HG03097 (cell line): ENCODE measurements at regions not wholly inside any gene's neighbourhood (a gene's known extent, or its start where the extent isn't known, plus 50 kb on each side); places are given as distances from the start of the nearest gene placed in this dataset.

Experiments used
- ATAC-seq: cut with Tn5 transposase; IDR thresholded peaks from one replicate; pipeline ENCODE4 v1.9.1; 2021; ENCODE audit not compliant: unreplicated experiment, low FRiP score

DNA sequence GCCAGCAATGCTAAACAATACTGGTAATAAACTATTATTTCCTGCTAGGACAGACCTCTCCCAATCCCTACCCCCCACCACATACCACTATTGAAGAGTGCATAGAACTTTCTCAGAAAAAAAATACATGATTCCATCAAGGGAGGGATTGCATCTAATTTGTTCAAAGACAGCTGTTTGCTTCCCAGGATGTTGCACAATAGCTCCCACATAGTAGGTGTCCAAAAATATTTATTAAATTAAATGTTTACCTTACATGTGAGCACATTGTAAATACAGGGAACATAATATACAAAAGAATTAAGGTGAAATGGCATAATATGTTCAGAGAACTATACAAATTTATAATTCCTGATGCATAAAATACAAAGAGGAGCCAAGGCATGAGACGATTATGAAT is 1111.8 kb upstream of the LCORL start:
- ATAC-seq: no peak

DNA sequence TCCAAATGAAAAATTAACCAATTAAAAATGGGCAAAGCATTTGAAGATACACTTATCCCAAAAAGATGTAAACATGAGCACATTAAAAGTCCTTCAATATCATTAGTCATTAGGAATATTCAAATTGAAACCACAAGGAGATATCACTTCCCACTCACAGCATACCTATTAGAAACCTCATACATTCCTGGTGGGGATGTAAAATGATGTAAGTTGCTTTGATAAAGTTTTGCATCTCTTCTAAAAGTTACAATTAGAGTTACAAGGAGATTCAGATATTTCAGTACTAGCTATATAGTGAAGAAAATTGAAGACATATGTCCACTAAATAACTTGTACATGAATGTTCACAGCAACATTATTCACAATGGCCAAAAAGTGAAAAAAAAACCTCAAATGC is 1109.3 kb upstream of the LCORL start:
- no peak for ATAC-seq

GRCh38 chr4:19128176-19128575 is 1106.6 kb upstream of the LCORL start:
- no peak for ATAC-seq

GRCh38 chr4:19126903-19127302 is 1105.3 kb upstream of the LCORL start:
- ATAC-seq: no peak

GRCh38 chr4:19123681-19124080 is 1102.1 kb upstream of the LCORL start:
- no peak for ATAC-seq

DNA sequence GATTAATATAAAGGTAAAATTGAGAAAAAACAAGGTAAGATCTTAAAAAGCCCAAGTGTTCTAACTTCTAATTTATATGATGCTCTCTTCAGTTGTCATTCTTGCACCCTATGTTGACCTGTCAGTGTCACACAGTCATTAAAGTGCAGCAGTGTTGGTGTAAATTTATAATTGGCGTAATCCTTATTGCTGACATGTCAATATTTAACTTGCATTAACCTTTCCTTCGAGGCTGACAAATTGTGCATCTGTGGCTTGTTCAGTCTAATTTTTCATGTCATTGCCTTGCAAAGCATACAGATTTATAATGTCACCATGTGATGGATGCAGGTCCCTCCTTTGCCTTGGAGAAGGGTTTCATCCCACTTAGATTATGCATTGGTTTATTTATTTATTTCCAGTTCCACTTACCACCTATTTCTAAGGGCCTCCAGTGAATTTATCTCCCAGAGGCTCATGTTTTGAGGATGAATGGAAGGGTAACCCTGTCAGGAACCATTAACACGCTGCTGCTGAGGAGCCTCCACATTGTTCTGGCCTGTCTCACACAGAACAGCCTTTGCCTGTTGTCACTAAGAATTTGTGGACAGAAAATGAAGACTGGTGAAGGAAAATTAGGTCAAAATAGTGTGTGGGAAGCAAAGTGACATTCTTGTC is 1098.5 kb upstream of the LCORL start:
- ATAC-seq: no peak

GRCh38 chr4:19117022-19117421 is 1095.5 kb upstream of the LCORL start:
- no peak for ATAC-seq

- no peak for ATAC-seq
Observed at GRCh38 chr4:19104176-19104575, 1082.6 kb upstream of the LCORL start.

DNA sequence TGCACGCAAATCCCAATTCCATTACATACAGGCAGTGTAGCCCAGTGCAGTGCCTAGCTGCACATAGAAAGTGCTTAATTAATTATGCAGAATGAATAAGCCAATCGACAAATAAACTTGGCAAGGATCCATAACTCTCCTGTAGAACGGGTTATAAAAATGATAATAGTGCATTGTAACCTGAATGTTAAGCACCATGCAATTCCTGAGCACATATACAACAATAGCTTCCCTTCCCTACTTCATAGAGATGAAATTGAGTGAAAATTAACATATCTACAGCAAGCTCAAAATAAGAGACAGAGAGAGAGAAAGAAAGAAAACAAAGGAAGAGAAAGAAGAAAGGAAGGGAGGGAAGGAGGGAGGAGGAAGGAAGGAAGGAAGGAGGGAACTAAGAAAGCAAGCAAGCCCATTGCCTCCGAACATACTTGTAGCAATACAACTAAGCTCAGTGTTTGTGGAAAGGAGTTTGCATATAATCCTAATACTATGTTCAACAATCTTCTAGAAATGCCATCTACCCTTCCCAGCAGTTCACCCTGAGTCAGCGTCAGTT is 1074.0 kb upstream of the LCORL start:
- no peak for ATAC-seq

DNA sequence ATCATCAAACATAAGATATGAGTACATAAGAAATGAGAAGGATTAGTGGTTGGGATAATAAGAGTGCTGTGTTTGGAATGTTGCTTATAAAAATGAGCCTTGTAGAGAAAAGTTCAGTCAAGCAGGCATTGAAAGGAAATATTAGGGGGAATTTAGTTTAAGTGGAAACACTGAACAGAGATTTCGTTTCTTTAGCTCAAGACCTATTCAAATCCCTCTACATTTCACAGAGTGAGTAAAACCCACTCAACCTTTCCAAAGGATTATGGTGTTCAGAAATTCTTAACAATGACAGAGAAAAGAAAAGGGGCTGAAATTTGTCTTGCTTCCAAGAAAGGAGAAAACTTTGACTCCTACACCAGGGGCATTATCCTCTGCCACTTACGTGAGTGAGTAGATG is 1072.4 kb upstream of the LCORL start:
- ATAC-seq: no peak

GRCh38 chr4:19092797-19093196 is 1071.2 kb upstream of the LCORL start:
- no peak for ATAC-seq

- ATAC-seq: no peak
Observed at GRCh38 chr4:19074036-19074435, 1052.5 kb upstream of the LCORL start.

GRCh38 chr4:19063662-19064061 is 1042.1 kb upstream of the LCORL start:
- no peak for ATAC-seq

GRCh38 chr4:19054916-19055315 is 1033.4 kb upstream of the LCORL start:
- no peak for ATAC-seq

DNA sequence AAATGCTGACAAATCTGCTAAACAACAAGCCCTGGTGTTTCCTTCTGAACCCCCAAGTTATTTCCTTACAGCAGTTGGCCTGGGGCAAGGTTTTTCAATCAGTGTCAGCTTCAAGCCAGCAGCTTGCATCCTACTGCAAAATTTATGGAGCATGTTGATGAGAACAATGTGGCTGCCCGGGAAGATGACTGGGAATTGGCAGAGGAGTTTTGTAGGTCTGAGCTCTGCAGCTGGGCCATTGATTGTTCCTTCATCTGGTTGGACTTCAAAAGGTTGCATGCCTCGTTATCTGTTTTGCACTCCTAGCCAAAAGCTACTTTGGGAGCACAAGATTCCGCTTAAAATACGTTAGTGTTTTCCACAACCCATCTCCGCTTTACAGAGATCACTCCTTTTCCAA is 1030.3 kb upstream of the LCORL start:
- ATAC-seq: no peak

DNA sequence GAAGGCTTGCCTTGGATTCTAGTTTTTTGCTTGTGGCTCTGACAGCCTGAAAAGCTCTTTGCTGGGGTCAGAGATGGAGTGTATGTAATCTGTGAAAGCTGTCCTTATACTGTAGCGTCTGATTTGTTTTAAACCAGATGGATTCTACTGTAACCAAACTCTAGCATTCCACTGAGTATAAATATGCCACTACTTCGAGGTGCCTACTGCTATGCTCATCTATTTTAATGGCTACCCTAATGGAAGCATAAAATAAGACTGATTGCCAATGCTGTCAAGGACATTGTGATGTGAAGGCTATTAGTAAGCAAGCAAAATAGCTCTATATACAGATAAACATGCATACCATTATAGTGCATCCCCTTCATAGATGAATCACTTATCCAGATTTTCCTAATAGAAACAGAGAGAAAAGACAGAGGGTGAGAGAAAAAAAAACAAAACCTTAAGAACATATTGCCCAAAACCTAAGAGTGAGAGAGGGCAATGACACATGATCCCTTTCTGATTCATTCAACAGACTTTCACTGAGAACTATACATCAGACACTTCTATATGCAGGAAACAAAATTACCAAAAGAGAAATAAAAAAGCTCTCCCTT is 1025.8 kb upstream of the LCORL start:
- ATAC-seq: no peak

- no peak for ATAC-seq
Observed at GRCh38 chr4:19039816-19040215, 1018.3 kb upstream of the LCORL start.

DNA sequence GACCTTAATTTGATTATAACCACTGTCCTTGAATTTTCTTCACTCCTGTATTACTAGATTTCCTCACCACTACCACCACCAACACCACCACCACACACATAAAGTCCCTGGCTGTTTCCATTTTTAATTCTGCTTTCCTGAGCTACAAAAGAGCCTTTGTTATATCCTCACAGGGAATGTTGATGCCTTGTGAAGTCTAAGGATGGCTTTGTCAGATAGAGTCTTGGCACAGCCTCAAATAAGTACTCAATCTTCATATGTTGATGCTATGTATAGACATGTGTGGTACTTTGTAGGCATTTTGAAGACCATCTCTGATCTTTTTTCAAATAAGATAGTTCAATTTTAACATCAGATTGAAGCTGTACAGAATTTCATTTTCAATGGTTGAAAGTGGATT is 1016.7 kb upstream of the LCORL start:
- ATAC-seq: no peak

GRCh38 chr4:19033816-19034733 is 1012.5 kb upstream of the LCORL start:
- no peak for ATAC-seq

- ATAC-seq: no peak
Observed at GRCh38 chr4:19030536-19030935, 1009.0 kb upstream of the LCORL start.

DNA sequence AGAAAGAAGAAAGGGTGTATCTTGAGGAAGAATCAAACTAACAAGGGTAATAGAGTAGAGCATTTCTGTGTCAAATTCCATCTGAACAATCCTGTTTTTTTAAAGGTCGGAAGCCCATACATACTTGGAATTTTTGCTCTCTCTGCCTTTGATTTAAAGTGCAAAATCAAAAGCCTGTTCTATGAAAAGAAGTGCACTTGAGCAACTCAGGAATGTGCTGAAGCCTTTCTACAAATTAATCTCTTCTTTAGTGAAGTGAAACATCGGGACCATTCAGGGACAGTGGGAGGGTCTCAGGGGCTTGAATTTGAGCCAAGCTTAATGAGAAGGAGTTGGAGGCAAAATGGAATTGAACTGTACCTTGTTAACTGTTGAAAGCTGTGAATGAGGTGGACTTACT is 1008.5 kb upstream of the LCORL start:
- no peak for ATAC-seq
